Astrocyte (in vitro differentiated cells and primary cell): ENCODE measurements at regions not wholly inside any gene's neighbourhood (a gene's known extent, or its start where the extent isn't known, plus 50 kb on each side); places are given as distances from the start of the nearest gene placed in this dataset.

ENCODE experiments used
- DNase-seq: peaks from one replicate; pipeline ENCODE4 v3.0.0-alpha.2; 2010; ENCODE audit warnings: low read depth
- FAIRE-seq: peaks from 2 replicates; lab custom pipeline; 2011; peaks lifted over from hg19 to GRCh38; lab: Jason Lieb, UNC
- H2AFZ ChIP-seq: 2 replicates; pipeline ENCODE4 v1.6.0; 2012; ENCODE audit warnings: low read depth, low read length, inconsistent platforms
- H3K27ac ChIP-seq: 2 replicates; pipeline ENCODE4 v1.5.1; 2011; ENCODE audit warnings: low read depth, low read length, inconsistent platforms
- H3K27me3 ChIP-seq: 2 replicates; pipeline ENCODE4 v1.6.0; 2011; ENCODE audit warnings: low read length, inconsistent platforms; ENCODE audit not compliant: insufficient read depth
- H3K36me3 ChIP-seq: 2 replicates; pipeline ENCODE4 v1.5.1; 2011; ENCODE audit warnings: low read length, inconsistent platforms; ENCODE audit not compliant: insufficient read depth
- H3K4me1 ChIP-seq: 2 replicates; pipeline ENCODE4 v1.5.1; 2011; ENCODE audit warnings: low read length, inconsistent platforms; ENCODE audit not compliant: insufficient read depth
- H3K4me2 ChIP-seq: 2 replicates; pipeline ENCODE4 v1.6.0; 2012; ENCODE audit warnings: low read length, inconsistent platforms
- H3K4me3 ChIP-seq: 2 replicates; pipeline ENCODE4 v1.5.1; 2011; ENCODE audit warnings: low read depth, mild to moderate bottlenecking, low read length, inconsistent platforms; ENCODE audit not compliant: insufficient read depth
- H3K79me2 ChIP-seq: 2 replicates; pipeline ENCODE4 v1.6.0; 2012; ENCODE audit warnings: mild to moderate bottlenecking, low read length, inconsistent platforms; ENCODE audit not compliant: insufficient read depth
- H3K9ac ChIP-seq: 2 replicates; pipeline ENCODE4 v1.6.0; 2012; ENCODE audit warnings: mild to moderate bottlenecking, low read length, inconsistent platforms
- H3K9me3 ChIP-seq: 2 replicates; pipeline ENCODE4 v1.5.1; 2012; ENCODE audit warnings: low read depth, mild to moderate bottlenecking, low read length, inconsistent platforms; ENCODE audit not compliant: insufficient read depth
- H4K20me1 ChIP-seq: 2 replicates; pipeline ENCODE4 v1.6.0; 2012; ENCODE audit warnings: low read length, inconsistent platforms; ENCODE audit not compliant: insufficient read depth
- H3K27ac Mint-ChIP-seq: one replicate; pipeline ENCODE4 v1.8.0; 2021; ENCODE audit warnings: mild to moderate bottlenecking, mixed read lengths; ENCODE audit not compliant: unreplicated experiment
- H3K27me3 Mint-ChIP-seq: one replicate; pipeline ENCODE4 v1.8.0; 2021; ENCODE audit warnings: low read depth, mixed read lengths; ENCODE audit not compliant: unreplicated experiment
- H3K36me3 Mint-ChIP-seq: one replicate; pipeline ENCODE4 v1.8.0; 2021; ENCODE audit warnings: low read depth, mixed read lengths; ENCODE audit not compliant: unreplicated experiment
- H3K4me1 Mint-ChIP-seq: one replicate; pipeline ENCODE4 v1.8.0; 2021; ENCODE audit warnings: low read depth, mixed read lengths; ENCODE audit not compliant: unreplicated experiment
- H3K4me3 Mint-ChIP-seq: one replicate; pipeline ENCODE4 v1.8.0; 2021; ENCODE audit warnings: mild to moderate bottlenecking, moderate library complexity, mixed read lengths; ENCODE audit not compliant: unreplicated experiment
- H3K9me3 Mint-ChIP-seq: one replicate; pipeline ENCODE4 v1.8.0; 2021; ENCODE audit warnings: mild to moderate bottlenecking, mixed read lengths; ENCODE audit not compliant: unreplicated experiment
- CTCF ChIP-seq: IDR thresholded peaks from 2 replicates; pipeline ENCODE4 v1.5.1; 2011; ENCODE audit warnings: low read depth, mild to moderate bottlenecking, inconsistent platforms, low read length, moderate library complexity; ENCODE audit not compliant: insufficient read depth
- EZH2 ChIP-seq: IDR thresholded peaks from 2 replicates; pipeline ENCODE4 v1.6.1; 2012; ENCODE audit warnings: mild to moderate bottlenecking, low read length, inconsistent platforms; ENCODE audit not compliant: insufficient read depth

DNA sequence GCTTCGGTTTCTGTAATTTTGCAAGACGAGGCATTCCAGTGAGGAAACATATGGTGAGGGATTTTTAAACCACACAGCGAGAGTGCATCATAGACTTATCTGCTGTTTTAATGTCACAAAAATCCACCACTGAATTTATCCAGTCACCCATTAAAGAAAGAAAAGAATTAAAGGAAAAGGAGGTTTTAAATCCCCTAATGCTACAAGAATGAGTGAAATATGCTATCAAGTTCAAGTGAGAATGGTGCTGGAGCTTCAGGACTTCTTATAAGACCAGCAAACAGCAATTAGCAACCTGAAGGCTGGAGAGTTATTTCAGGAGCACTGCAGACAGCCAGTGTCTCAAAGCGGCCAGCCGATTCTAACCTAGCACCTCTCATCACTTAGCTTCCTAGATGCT is 439.1 kb upstream of the MGMT start:
- Histone ChIP-seq H3K27ac (no peak overlapping the region), H3K9ac (no peak overlapping the region), H3K36me3 (no peaks in the 10 kb centered on the region), H4K20me1 (no peaks in the 10 kb centered on the region), H3K4me2 (no peak overlapping the region), H2AFZ (no peak overlapping the region), H3K27me3 (peaks cover 3% of the 10 kb centered on the region), H3K4me1 (no peaks in the 10 kb centered on the region), H3K4me3 (no peak overlapping the region), H3K9me3 (no peaks in the 10 kb centered on the region), H3K79me2 (no peaks in the 10 kb centered on the region)
- no peak overlapping the region for H3K27ac Mint-ChIP-seq
- H3K4me1 Mint-ChIP-seq = peaks cover 6% of the 10 kb centered on the region
- H3K36me3 Mint-ChIP-seq = no peaks in the 10 kb centered on the region
- H3K27me3 Mint-ChIP-seq = peaks cover 25% of the 10 kb centered on the region
- TF ChIP-seq CTCF = no peak
- TF ChIP-seq EZH2 = no peak
- H3K9me3 Mint-ChIP-seq = no peaks in the 10 kb centered on the region
- no peak overlapping the region for H3K4me3 Mint-ChIP-seq
- FAIRE-seq = no peak
- no peak for DNase-seq

DNA sequence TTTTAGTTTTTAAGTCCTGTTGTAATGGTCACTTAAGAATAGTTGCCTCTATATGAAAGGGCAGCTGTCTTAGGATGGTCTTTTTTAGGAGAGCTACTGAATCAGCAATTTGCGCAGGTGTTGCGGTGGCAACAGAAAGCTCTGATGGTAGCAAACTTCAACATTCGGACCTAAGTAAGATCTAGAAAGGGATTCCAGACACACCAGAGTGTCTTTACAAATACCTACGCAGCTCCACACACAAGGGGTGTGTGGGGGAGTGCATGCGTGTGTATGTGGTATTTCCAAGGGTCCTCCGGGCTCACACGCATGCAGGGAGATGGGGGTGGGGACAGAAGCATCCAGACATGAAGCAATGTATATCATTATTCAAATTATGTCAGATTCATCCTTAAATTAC is 438.6 kb upstream of the MGMT start:
- H3K4me3 Mint-ChIP-seq = no peak overlapping the region
- H3K9me3 Mint-ChIP-seq = no peaks in the 10 kb centered on the region
- Histone ChIP-seq H3K4me3 (no peak overlapping the region), H3K27ac (no peak overlapping the region), H3K36me3 (no peaks in the 10 kb centered on the region), H3K9ac (no peak overlapping the region), H4K20me1 (no peaks in the 10 kb centered on the region), H3K4me1 (no peaks in the 10 kb centered on the region), H3K4me2 (no peak overlapping the region), H3K9me3 (no peaks in the 10 kb centered on the region), H3K27me3 (peaks cover 3% of the 10 kb centered on the region), H2AFZ (no peak overlapping the region), H3K79me2 (no peaks in the 10 kb centered on the region)
- H3K27me3 Mint-ChIP-seq = peaks cover 28% of the 10 kb centered on the region
- no peak overlapping the region for H3K27ac Mint-ChIP-seq
- TF ChIP-seq CTCF (no peak), EZH2 (no peak)
- DNase-seq (no peak), FAIRE-seq (no peak)
- H3K36me3 Mint-ChIP-seq = no peaks in the 10 kb centered on the region
- H3K4me1 Mint-ChIP-seq = peaks cover 2% of the 10 kb centered on the region

GRCh38 chr10:129029051-129029450 is 438.0 kb upstream of the MGMT start:
- H3K36me3 ChIP-seq = no peaks in the 10 kb centered on the region
- H3K27me3 ChIP-seq = peaks cover 3% of the 10 kb centered on the region
- Mint-ChIP-seq H3K27ac (no peak overlapping the region), H3K4me3 (no peak overlapping the region), H3K4me1 (peaks cover 2% of the 10 kb centered on the region), H3K27me3 (peaks cover 28% of the 10 kb centered on the region), H3K36me3 (no peaks in the 10 kb centered on the region), H3K9me3 (no peaks in the 10 kb centered on the region)
- no peaks in the 10 kb centered on the region for H3K4me1 ChIP-seq
- H3K79me2 ChIP-seq = no peaks in the 10 kb centered on the region
- no peak for FAIRE-seq
- no peak overlapping the region for H3K4me2 ChIP-seq
- no peak overlapping the region for H2AFZ ChIP-seq
- TF ChIP-seq CTCF = no peak
- no peak for TF ChIP-seq EZH2
- H3K27ac ChIP-seq = no peak overlapping the region
- H3K9me3 ChIP-seq = no peaks in the 10 kb centered on the region
- H4K20me1 ChIP-seq = no peaks in the 10 kb centered on the region
- no peak for DNase-seq
- no peak overlapping the region for H3K9ac ChIP-seq
- H3K4me3 ChIP-seq = no peak overlapping the region
